ENCODE measurements at regions not wholly inside any gene's neighbourhood (a gene's known extent, or its start where the extent isn't known, plus 50 kb on each side); places are given as distances from the start of the nearest gene placed in this dataset.

DNA sequence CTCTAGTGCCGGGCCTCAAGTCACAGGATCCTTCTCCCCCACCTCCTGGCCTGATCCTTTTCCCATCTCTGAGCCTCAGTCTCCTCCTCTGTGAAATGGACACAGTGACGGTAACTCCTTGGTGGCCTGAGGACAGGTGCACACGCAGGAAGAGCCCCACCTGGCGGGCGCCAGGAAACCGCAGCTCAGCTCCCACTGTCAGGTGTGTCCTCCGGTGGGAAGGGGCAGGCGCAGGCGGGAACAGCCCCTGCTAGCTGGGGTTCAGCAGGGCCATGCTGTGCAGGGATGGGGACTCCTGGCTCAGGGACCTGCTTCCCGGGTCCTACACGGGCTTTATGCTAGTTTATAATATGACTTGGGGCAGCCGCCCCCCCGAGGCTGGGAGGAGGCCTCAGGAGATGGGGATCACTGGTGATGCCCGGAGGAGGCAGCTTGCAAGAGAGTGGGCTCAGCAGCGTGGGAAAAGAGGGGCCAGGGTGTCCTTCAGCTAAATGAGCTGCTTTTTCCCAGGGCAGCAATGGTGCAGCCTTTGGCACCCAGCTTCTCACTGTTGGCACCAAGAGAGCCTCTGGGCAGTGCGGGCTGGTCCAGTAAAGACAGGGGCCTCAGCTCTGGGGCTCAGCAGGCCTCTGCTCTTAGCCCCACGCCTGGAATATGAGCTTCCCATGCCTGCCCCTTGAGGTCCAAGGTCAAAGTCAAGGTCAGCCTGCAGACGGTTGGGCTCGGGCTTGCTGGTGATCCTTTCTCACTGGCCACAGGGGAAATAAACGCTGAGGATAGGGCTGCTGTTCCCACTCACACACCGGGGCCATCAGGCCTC, 68.0 kb upstream of the FAM20C start:
- no peak for DNase-seq

DNA sequence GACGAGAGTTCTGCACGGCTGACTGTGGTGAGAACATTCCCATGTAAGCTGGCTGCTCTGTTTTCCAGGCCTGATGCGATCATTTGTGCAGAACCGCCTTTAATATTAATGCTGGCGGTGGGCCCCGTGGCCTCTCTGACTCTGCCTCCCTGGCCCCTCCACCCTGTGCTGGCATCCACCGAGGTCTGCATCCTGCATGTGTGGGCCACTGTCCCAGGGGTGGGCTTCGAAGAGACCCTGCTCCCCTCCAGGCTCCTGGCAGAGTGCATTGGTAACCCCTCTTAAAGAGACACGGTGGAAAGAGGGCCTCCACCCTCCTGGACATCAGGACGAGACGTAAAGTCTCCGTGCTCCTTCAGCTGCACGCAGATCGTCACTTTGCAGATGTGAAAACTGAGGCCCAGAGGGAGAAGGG, 67.3 kb upstream of the FAM20C start:
- DNase-seq, result no peak

DNA sequence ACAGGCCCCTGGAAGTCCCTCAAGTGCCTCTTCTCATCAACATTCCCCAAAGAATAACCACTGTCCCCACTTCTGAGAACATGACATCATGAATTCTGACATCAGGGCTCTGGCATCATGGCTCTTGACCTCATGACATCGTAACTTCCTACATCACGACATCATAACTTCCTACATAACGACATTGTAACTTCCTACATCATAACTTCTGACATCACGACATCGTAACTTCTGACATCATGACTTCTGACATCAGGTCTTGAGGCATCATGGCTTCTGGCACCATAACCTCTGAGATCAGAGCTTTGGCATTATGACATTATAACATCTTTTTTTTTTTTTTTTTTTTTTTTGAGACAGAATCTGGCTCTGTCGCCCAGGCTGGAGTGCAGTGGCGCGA, 66.7 kb upstream of the FAM20C start:
- DNase-seq, result no peak

DNA sequence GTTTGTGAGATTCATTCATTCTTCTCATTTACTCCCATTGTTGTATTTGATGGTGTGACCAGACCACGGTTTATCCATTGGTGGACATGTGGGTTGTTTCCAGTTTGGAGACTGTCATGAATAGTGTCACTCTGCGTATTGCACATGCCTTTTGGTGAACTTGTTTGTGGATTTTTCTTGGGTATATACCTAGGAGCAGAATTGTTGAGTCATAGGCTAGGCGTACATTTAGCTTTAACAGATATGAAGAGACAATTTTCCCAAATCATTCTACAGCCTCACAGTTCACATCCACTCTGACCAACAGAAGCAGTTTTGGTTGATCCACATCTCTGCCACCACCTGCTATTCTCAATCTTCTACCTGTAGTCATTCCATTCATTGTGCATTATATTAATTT, 66.0 kb upstream of the FAM20C start:
- no peak for DNase-seq

DNA sequence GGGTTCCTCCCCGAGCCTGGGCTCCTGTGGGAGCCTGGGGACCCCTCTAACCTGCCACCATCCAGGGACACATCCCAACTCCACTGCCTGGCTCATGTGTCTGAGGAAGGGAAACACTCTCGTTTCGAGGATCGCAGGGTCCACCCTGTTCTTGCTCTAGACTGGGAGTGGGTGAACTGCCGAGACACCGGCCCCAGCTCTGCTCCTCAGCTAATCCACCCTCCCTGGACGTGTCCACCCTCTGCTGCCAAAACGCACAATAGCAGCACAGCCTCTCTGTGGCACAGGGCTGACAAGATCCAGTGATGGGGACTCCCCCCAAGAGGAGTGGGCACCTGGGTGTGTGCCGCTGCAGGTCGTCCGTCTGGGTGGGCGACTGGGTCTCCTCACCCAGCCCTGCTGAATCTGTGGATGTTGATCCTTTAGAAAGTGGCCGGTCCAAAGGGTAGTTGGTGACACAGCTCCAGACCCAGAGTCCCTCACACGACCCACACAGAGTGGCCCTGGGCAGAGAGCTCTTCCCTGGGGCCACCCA, 65.2 kb upstream of the FAM20C start:
- DNase-seq, result no peak

DNA sequence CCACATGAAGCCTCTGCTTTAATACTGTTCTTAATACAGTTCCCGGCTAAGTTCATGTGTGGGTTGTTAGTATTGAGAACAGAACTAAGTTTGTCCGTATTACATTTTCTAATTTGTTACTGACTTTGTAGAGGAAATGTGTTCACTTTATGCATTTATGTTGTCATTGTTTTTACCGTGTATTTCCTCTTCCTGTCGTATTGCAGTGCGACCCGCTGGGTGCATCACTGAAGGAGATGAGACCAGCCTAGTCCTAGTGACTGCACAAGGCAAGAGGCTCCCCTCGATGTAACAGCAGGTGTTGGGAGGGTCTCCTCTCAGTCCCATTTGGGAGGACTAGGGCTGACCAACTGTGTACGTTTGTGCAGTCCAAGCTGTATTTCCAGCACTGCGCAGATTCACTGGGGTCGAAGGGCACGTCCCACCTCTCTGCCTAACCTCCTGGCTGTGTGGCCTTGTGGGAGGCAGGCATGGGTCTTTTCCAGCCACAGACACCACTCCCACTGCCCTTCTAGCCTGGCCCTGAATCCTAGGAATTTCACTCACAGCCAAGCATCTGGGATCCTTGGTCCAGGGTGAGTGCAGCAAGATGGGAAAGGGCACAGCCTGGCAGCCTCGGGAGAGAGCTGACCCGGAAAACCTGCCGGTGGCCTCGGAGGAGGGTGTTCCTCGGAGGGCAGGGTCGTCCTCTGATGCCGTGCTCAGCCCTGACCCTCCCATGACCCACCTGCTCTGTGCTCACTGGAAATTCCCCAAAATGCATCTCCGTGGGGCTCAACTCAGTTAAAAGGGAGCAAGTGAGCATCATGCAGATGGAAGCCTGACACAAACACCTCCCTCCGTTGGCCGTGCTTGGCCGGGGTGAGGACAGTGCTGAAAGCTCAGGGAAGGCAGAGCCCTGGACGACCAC, 63.9 kb upstream of the FAM20C start:
- no peak for DNase-seq

DNA sequence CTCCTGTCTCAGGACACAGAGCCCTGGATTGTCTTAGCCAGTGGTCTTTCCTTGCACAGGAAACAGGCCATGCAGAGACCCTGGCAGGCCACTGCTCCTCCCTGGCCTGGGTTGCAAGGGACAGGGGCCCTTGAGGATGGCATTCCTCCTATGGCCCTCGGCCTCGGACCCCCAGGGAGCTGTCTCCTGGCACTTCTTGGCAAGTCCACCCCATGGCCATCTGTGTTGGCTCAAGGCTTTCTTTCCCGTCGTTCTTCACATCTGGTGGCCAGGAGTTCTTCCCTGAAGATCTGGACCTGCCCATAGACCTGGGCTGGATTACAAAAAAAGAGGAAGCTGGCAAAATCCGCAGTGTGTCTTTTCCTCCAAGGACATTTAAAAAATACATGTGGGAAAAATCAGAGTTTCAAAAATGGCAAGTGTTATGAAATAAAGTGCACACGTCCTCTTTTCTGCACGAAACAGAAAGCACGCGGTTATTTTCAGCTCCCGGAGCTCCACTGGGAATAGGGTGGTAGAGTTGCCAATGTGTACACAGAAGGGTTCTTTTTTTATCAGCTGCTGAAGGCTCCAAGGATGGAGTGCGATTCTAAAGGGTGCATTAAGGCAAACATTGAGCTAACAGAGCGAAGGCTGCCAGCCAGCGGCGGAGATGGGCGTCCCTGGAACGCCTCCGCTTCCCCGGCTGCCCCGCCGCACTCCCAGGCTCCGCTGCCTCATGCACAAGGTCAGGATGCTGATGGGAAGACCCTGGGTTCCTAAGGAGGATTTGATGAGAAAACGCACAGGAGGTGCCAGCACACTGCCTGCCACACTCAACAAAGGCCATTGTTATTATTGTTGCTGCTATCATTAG, 62.8 kb upstream of the FAM20C start:
- peak; percentile 29 for DNase-seq

DNA sequence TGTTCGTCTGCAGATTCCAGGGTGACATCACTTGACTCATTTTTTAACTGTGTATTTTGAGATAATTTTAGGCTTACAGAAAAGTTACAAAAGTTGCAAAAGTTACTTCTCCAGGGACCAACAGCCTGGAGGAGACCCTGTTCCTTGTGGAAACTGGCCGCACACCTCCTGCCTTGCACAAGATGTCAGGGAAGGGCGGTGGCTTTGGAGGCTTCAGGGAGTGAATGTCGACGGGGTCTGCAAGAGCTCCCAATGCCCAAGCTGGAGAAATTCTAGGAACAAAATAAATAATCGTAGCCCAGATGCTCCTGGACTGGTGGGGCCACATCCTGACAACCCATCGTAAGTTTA, 62.2 kb upstream of the FAM20C start:
- no peak for DNase-seq

DNA sequence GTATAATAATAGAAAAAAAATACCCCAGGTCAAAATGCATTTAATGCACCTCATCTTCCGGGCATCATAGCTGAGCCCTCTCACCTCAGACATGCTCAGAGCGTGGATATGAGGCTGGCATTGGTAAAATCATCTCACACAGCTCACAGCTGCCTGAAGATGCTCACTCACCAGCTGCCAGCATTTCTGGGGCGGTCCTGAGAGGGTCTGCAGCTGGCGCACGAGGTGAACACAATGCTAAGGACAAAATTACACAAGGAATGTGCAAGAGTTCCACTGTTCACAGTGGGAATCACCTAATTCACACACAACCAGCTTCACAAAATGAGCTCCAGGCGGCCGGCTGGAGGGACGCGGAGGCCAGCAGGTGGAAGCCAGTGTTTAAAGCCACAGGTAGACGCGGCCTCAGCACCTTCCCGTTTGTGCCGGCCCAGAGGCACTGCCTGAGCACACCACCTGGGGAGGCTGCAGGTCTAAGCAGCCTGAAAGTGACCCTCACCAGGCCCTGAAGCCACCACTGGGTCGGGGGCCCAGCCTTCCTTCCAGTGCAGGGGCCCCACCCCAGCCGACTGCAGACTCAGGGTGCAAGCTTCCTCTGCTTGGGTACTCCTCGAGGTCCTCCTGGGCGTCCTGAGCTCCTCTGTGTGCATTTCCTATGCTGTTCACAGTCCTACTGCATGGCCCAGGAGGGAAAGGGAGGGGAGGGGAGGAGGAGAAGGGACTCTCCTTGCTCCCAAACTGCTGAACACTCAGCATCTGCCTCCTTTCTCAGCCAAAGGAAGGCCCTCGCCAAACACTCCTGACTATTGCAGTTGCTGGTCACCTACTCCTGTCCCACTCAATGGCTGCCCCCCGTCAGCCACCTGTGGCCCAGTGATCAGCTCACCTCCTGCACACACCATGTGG, 61.2 kb upstream of the FAM20C start:
- no peak for DNase-seq

DNA sequence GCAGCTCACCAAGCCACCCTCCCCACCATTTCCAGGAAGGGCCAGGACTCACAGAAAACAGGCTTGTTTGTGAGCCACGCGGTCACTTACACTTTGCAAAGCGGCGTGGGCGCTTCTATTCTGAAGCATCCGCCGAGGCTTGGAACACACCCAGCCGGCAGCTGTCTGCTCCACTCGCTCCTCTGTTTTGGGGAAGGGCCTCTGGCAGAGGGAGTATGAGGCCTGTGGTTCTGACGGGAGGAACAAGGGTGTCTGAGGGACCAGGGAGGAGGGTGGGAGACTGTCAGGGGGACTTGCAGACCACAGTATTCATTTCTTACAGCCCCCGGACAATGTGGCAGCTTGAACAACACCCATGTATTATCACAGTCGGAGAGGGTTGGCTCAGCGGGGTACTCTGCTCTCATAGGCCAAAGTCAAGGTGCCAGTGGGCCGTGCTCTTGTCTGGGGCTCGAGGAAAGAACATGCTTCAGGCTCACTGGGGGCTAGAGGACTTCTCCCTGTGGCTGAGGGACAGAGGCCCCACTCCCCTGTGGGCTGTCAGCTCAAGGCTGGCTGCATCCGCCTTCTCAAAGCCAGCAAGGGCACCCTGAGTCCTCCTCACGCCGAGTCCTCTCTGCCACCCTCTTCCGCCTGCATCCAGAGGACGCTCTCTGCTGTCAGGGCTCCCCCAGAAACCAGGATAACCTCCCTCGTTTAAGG, 60.4 kb upstream of the FAM20C start:
- DNase-seq, result no peak

DNA sequence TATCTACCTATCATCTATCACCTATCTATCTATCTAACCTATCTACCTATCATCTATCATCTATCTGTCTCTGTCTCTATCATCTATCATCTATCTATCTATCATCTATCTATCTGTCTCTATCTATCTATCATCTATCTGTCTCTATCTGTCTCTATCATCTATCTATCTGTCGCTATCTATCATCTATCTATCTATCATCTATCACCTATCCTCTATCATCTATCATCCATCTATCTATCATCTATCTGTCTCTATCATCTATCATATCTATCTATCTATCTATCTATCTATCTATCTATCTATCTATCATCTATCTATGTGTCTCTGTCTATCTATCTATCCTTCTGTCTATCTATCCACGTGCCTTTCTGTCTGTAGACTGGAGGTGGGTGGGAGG, 59.5 kb upstream of the FAM20C start:
- no peak for DNase-seq

DNA sequence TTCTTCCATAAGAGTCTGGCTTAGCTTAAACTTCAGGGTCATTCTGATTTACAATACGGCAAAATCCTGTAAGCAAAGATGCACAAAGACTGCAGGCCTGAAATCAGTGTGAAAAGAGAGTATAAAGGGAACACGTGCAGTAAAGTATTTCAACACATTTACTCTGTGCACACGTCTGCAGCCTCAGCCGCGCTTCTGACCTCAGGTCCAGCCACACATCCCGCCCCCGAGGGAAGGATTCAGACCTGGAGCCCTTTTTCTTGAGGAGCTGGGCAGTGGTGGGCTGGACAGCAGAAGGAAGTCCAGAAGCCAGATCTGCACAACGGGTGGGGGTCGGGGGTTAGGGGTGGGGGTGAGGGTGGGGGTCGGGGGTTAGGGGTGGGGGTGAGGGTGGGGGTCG, 58.9 kb upstream of the FAM20C start:
- no peak for DNase-seq

DNA sequence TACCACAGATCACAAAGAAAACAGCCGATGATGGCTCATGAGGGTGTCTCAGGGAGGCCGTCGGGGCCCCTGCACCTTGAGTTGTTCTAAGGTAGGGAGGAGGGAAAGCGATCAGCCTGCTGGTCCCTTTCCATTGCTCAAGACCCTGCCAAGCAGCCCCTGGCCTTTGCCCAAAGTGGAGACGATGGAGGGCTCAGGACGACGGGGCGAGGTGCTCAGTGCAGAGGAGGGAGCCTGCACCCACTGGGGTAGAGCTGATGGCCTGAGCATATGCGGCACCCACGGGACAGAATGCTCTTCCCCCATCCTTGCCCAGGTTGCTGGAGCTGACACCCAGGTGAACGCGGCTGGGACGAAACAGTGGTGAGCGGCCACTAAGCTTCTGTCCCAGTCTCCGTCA, 58.3 kb upstream of the FAM20C start:
- no peak for DNase-seq

DNA sequence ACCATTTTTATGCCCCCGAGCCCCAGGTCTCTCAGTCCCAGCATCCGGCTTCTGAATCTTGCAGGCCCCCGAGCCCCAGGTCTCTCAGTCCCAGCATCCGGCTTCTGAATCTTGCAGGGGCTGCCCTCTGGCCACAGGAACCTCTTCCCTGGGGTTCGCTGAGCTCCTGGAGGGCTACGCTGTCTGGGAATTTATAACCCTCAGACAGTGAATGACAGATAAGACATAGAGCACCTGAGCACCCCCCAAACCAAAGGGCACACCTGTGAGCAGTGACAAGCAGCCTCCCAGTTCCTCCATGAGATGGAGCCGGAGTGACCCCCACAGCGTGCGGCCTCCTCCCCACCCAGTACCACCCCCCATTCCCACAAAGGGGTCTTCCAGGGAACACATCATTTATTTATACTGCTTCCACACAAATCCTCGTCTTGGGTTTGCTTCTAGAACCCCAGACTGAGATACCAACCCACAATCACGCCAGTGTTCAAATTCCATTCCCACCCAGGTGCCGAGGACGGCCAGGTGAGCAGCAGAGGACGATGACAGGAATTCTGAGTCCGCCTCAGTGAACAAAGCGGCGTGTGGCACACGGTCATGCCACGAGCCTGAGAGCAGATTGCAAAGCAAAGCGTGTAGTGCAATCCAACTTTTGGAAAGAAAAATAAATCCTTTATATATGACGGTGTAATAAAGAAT, 57.7 kb upstream of the FAM20C start:
- no peak for DNase-seq

DNA sequence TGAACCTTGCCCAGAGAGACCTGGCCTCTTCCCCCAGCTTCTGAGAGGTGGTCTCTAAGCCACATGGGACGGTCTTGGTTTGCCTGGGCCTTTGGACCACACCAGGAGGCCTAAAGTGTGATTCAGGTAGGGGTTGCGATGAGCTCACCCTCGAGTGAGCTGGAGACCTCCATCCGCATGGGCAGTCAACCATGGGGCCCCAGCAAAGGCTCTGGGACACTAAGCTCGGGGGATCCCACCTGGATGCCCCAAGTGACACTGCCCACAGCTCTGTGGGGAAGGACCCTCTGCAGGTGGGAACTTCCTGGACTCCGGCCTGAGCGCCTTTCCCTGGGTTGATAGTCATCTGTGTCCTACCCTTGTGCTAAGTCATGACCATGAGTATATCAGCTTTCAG, 57.1 kb upstream of the FAM20C start:
- no peak for DNase-seq

DNA sequence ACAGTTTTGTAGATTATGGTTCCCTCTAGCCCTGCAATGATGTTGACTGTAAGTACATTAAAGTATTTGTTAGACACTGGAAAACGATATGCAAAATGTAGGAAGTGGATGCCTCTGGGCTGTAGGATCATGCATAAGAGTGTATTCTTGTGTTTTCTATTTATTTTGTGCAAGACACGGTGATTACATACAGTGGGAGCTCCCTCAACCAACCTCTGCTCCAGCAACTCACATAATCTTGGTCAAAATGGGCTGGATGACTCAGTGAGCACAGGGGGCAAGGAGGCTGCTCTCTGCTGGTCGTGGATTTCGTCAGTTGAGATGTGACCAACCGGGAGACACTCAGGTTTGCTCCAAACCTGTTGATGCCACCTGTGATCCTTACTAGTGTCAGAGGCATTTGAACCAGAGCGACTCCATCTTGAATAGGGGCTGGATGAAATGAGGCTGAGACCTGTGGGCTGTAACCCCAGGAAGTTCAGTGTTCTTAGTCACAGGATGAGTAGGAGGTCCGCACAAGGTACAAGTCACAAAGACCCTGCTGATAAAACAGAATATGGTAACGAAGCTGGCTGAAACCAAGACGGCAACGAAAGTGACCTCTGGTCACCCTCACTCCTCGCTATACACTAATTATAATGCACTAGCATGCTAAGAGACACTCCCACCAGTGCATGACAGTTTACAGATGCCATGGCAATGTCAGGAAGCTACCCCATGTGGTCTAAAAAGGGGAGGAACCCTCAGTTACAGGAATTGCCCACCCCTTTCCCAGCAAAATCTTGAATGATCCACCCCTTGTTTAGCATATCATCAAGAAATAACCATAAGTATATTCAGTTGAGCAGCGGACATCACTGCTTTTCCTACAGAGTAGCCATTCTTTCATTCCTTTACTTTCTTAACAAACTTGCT, 56.4 kb upstream of the FAM20C start:
- no peak for DNase-seq

DNA sequence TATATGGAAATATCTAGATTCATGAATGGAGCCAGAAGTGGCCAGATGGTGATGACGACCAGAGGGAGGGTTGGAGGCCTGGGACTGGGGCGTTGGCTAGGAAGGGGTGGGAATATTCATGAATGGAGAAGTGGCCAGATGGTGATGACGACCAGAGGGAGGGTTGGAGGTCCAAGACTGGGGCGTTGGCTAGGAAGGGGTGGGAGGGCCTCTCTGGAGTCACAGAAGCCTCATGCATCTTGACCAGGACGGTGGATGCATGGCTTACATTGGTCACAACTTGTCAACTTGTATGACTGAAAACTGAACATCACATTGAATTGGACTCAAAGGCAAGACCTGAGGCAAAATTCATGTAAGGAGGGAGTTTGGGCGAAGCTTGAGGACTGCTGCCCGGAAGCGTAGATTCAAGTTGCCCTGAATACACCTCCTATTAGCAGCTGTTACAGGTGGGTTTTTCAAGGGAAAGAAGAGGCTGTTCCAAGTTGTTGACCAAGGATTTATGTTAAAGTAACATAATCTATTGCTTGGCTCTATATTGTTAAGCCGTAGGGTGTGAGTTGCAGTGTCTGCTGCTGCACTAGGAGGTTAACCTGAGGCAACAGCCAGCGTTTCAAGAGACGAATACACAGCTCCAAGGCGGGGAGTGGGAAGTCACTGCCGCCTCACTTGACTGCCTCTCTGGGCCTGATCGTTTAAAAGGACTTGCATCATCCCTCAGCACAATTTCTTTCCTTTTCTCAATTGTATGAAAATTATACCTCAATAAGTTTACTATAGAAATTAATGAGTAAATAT, 55.1 kb upstream of the FAM20C start:
- no peak for DNase-seq

DNA sequence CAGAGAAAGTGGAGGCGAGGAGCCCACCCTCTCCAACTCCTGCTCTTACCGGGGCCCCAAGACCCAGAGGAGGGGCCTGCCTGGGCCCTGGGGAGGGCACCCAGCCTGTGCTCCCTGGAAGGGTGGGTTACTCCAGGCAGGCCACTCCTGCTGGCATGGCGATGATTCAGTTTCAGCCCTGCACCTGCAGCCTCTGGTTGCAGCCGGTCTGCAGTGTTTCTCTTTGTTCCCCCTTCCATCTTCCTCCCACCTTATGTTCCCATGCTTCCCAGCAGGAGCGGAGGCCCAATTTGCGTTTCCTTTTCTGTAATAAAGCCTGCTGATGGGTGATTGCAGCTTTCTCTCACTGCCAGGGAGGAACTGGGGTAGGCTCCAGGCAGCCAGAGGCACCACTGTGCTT, 53.2 kb upstream of the FAM20C start:
- DNase-seq, result no peak
